Activated T-cell treated with anti-CD3 and anti-CD28 coated beads, Interleukin-2, amount 50 U/mL, for 72 hours (primary cell): ENCODE measurements at regions not wholly inside any gene's neighbourhood (a gene's known extent, or its start where the extent isn't known, plus 50 kb on each side); places are given as distances from the start of the nearest gene placed in this dataset.

Source experiments
- ATAC-seq, 2 donors: fragments of 150-1000 bp; cut with Tn5 transposase; replicated peaks in 1 of 2; 2 replicates each; pipeline ENCODE4 v1.10.0; 2021; ENCODE audit warnings: moderate library complexity in 2 of 2, mild to moderate bottlenecking in 1 of 2
- DNase-seq, 2 donors: peaks; one replicate each; pipeline ENCODE4 v3.0.0; 2021 to 2022; ENCODE audit warnings: mixed read lengths in 1 of 2
- H3K27ac Mint-ChIP-seq: one replicate; pipeline ENCODE4 v1.8.0; 2022; ENCODE audit warnings: mild to moderate bottlenecking, moderate library complexity, mixed read lengths
- H3K27me3 Mint-ChIP-seq: one replicate; pipeline ENCODE4 v1.8.0; 2022; ENCODE audit warnings: low read depth, mixed read lengths
- H3K36me3 Mint-ChIP-seq, 2 donors: one replicate each; pipeline ENCODE4 v1.8.0; 2022; ENCODE audit warnings: mixed read lengths in 2 of 2, mild to moderate bottlenecking in 1 of 2; ENCODE audit not compliant: insufficient read depth in 2 of 2
- H3K4me1 Mint-ChIP-seq: one replicate; pipeline ENCODE4 v1.8.0; 2022; ENCODE audit warnings: low read depth, mixed read lengths
- H3K4me3 Mint-ChIP-seq, 2 donors: one replicate each; pipeline ENCODE4 v1.8.0; 2022; ENCODE audit warnings: mild to moderate bottlenecking in 2 of 2, mixed read lengths in 2 of 2, moderate library complexity in 2 of 2
- H3K9me3 Mint-ChIP-seq, 2 donors: one replicate each; pipeline ENCODE4 v1.8.0; 2022; ENCODE audit warnings: mixed read lengths in 2 of 2

DNA sequence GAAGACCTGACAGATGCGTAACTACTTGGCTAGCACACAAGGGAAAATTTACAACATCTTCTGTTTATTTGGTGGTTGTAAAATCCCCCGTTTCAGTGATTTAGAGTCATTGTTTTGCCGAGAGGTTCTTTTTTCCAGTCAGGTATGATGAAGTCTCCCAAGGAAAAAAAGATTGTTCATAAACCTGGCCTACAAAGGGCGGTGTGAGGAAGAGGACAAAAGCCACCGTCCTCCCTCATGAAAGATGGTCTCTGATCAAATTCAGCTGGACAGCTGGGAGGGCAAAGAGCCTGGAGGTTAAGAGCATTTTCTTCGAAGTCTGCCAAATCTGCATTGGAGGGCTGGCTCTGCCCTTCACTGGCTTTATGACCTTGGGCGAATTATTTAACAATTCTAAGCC is 419.9 kb downstream of the HAPSTR1 start:
- no peak for ATAC-seq

DNA sequence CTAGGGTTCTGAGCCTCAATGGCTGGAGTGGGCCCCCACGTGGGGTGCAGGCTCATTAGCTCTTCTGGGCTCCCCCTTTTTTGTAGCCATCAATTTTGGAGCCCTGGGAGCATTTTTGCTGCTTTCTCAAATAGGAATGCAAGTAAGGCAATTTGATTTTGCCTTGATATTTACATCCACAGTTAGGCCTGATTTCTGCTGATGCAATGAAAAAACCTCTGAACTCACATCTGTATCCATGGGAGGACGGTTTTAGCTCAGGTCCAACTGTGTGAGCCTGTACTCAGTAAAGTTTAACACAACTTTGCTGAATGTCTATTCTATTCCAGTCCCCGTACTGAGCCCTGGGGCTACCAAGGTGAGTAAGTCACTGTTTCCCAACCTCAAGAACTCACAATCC is 425.0 kb downstream of the HAPSTR1 start:
- Mint-ChIP-seq H3K27me3 (no peaks in the 10 kb centered on the region), H3K9me3 (peaks cover 6 to 7% of the 10 kb centered on the region in 2 donors), H3K27ac (no peak overlapping the region), H3K4me3 (no peak overlapping the region), H3K4me1 (no peaks in the 10 kb centered on the region), H3K36me3 (peaks cover 0 to 2% of the 10 kb centered on the region in 2 donors)
- ATAC-seq (no peak), DNase-seq (no peak)

More for the DNA sequence above, 419.9 kb downstream of the HAPSTR1 start:
- Mint-ChIP-seq H3K36me3 (peaks cover 0 to 2% of the 10 kb centered on the region in 2 donors), H3K4me1 (no peaks in the 10 kb centered on the region), H3K27ac (no peak overlapping the region), H3K27me3 (no peaks in the 10 kb centered on the region), H3K9me3 (peaks cover 9 to 12% of the 10 kb centered on the region in 2 donors), H3K4me3 (no peak overlapping the region)
- no peak for DNase-seq

DNA sequence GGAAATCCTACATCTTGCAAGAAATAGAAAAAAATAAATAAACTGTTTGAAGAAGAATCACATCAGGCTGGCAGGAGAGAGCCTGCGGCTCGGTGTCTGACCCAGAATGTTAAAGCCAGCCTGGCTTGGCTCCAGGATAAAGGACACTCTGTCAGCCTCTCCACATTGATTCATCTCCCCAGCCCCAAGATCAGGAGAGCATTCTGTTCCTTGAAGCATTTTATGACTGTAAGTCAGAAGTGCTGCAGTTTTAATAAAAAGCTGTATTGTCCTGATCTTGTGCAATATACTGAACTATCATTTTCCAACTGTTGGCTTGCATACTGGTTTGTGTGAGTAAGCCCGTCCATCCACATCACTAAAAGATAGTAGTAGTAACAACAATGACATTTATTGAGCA is 426.6 kb downstream of the HAPSTR1 start:
- Mint-ChIP-seq H3K9me3 (peaks cover 2 to 5% of the 10 kb centered on the region in 2 donors), H3K36me3 (peaks cover 0 to 2% of the 10 kb centered on the region in 2 donors), H3K27ac (no peak overlapping the region), H3K4me1 (no peaks in the 10 kb centered on the region), H3K27me3 (no peaks in the 10 kb centered on the region), H3K4me3 (no peak overlapping the region)
- ATAC-seq (no peak), DNase-seq (no peak)

DNA sequence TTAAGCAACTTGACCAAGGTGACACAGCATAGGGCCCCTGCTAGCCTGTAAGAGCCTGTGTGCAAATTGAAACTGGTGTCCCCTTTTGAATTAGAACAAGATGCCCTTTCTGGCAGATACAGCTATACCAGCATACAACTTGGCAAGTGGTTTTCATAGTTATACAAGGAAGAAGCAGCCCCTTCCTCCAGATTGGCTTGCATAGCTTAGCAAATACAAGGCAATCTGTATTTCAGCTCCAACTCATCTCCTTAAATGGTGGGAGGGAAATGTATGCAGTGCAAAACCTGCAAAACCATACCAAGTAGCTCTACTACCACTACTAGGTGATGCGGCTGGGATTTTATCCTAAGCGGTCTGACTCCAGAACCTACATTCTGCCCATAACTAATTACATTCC is 427.1 kb downstream of the HAPSTR1 start:
- Mint-ChIP-seq H3K9me3 (peaks cover 0 to 3% of the 10 kb centered on the region in 2 donors), H3K36me3 (no peaks in the 10 kb centered on the region), H3K27ac (no peak overlapping the region), H3K27me3 (no peaks in the 10 kb centered on the region), H3K4me3 (no peak overlapping the region), H3K4me1 (no peaks in the 10 kb centered on the region)
- ATAC-seq (no peak), DNase-seq (no peak)

DNA sequence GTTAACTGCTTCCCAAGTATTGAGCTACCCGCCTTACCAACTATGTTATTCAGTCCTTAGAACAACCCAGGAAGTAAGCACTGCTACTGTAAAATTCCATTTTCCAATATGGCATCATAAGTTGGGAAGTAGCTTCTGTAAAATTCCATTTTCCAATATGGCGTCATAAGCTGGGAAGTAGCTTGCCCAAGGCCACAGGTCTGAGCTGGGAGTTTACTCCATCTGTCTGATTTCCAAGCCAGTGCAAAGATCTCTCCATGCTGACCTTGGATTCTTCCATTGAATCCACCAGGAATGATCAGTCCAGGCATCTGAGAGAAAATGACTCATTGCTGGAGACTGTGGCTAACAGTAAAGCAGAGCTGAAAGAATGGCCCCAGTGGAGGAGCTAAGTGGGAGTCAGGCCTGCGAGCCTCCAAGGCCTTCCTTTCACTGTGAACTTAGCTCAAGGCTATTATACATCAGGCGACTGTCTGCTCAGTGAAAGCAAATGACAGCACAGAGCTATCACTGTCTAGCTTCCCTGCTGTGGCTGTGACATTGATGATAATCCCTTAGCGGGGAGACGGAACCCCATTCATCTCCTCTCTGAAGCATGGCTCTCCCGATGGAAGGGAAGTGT is 430.4 kb downstream of the HAPSTR1 start:
- Mint-ChIP-seq H3K4me3 (no peak overlapping the region), H3K36me3 (no peaks in the 10 kb centered on the region), H3K27me3 (no peaks in the 10 kb centered on the region), H3K27ac (no peak overlapping the region), H3K4me1 (no peaks in the 10 kb centered on the region), H3K9me3 (peaks cover 4 to 11% of the 10 kb centered on the region in 2 donors)
- no peak for ATAC-seq
- no peak for DNase-seq

DNA sequence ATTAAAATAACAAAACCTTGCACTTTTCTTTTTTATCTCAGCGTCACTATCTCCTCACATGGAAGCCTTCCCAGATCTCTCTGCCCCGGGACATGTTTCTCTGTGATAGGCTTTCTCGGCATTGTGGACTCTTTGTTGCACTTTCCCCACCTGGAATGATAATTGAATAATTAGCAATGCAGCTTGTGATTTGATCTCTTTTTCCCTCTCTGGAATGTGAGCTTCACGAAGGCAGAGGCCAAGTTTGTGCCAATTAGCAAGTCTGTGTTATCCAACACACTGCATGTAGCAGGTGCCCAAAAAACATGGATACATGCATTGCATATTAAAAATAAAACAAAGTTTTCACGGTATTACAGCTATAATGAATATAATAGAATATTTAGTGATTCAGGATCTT is 431.2 kb downstream of the HAPSTR1 start:
- no peak for DNase-seq
- Mint-ChIP-seq H3K27ac (no peak overlapping the region), H3K9me3 (peaks cover 4 to 11% of the 10 kb centered on the region in 2 donors), H3K36me3 (no peaks in the 10 kb centered on the region), H3K4me3 (no peak overlapping the region), H3K27me3 (no peaks in the 10 kb centered on the region), H3K4me1 (no peaks in the 10 kb centered on the region)
- ATAC-seq, result no peak

DNA sequence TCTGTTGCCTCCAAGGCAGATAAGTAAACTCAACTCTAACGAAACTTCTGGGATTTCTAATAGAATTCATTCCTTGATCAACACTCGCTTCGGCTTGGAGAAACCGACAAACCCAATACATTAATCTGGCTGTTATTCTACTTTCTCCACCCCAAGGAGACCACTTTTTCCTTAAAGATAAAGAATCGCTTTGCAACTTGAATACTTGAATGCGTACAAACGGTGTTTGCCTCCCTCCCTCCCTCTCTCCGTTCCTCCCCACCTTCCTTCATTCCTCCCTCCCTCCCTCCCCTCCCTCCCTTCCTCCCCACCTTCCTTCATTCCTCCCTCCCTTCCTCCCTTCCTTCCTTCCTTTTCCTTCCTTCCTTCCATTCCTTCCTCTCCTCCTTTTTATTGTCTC is 432.6 kb downstream of the HAPSTR1 start:
- H3K36me3 Mint-ChIP-seq, result no peaks in the 10 kb centered on the region
- no peak overlapping the region for H3K4me3 Mint-ChIP-seq
- H3K4me1 Mint-ChIP-seq, result no peaks in the 10 kb centered on the region
- H3K27me3 Mint-ChIP-seq, result no peaks in the 10 kb centered on the region
- ATAC-seq (no peak), DNase-seq (no peak)
- no peak overlapping the region for H3K27ac Mint-ChIP-seq
- peaks cover 4 to 11% of the 10 kb centered on the region in 2 donors for H3K9me3 Mint-ChIP-seq

DNA sequence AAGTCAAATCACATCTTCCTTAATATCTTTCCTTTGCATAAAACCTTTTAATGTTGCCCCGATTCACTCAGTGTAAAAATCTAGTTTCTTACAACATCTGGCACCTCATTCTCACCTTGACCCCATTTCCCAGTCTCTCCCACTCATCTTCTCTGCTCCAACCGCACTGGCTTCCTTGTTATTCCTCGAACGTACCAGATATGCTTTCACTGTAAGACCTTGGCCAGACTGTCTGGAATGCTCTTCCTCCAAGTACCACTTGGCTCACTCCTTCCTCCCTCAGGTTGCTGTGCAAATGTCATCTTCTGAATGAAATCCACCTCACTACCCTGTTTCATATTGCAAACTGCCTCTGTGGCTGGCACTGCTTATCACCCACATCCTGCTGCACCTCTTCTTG is 433.6 kb downstream of the HAPSTR1 start:
- H3K9me3 Mint-ChIP-seq, result peaks cover 4 to 11% of the 10 kb centered on the region in 2 donors
- H3K4me3 Mint-ChIP-seq, result no peak overlapping the region

DNA sequence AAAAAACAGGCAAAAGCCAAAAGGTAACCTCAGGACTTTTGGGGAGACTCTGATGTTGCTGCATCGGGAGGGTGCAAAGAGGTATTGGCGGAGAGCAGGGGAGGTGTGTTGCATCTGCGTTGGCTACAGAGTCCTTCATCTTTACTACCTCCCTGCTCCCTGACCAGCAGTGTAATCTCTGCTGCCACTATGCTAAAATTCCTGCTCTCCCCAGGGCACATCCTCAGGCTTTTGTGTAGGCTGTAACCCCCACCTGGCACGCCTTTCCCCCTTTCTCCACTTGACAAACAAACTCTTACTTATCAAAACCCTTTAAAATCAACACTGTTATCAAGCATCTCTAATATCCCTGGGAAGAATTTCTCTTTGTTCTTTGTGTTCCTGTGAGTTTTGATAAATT is 435.3 kb downstream of the HAPSTR1 start:
- Mint-ChIP-seq H3K4me3 (no peak overlapping the region), H3K27ac (no peak overlapping the region), H3K36me3 (no peaks in the 10 kb centered on the region), H3K4me1 (no peaks in the 10 kb centered on the region), H3K27me3 (no peaks in the 10 kb centered on the region), H3K9me3 (peaks cover 7 to 10% of the 10 kb centered on the region in 2 donors)
- ATAC-seq (no peak), DNase-seq (no peak)

More for the DNA sequence above, 433.6 kb downstream of the HAPSTR1 start:
- no peak overlapping the region for H3K27ac Mint-ChIP-seq
- no peaks in the 10 kb centered on the region for H3K4me1 Mint-ChIP-seq
- H3K36me3 Mint-ChIP-seq, result no peaks in the 10 kb centered on the region
- no peaks in the 10 kb centered on the region for H3K27me3 Mint-ChIP-seq
- ATAC-seq, result no peak
- DNase-seq, result no peak

DNA sequence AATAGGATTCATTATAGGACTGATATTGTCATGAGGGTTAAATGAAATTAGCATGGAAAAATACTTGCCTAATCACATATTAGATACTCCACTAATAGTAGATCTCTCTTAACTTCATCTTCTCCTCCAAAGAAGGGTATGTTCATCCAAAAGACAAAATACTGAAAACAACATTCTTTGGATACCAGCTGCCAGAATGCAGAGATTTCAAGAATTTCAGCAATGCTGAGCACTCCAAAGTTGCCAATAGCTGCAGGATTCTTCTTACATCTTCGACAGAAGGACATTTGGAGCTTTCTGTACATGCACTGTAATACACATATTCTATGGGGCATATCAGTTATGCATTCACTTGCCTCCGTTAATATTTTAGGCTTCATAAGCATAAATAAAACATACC is 436.5 kb downstream of the HAPSTR1 start:
- no peaks in the 10 kb centered on the region for H3K4me1 Mint-ChIP-seq
- ATAC-seq, result no peak

DNA sequence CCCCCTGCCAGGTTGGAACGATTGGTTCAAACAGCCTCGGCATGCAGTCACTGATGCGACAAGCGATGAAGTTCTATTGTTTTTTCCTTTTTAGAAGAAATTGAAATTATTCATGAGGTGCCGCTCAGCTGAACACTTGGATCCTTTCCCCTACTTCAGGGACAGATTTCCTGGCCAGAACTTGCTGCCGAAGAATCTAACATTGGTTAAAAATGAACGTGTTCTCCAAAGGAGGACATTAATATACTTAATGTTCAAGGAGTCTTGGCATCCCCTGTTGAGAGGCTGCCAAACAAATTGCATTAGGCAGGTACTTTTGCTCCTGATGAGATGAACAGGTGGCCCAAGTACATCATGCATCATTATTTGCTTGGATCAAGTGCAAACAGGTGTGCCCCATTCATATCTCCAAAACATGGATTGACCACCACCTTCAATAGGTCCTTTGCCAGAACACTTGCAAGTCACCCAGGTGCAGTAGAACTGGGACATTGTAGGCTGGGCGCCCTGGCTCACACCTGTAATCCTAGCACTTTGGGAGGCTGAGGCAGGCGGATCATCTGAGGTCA is 437.2 kb downstream of the HAPSTR1 start:
- no peak for DNase-seq
- Mint-ChIP-seq H3K4me1 (no peaks in the 10 kb centered on the region), H3K4me3 (no peak overlapping the region), H3K27me3 (no peaks in the 10 kb centered on the region), H3K27ac (no peak overlapping the region), H3K9me3 (peaks cover 8 to 11% of the 10 kb centered on the region in 2 donors), H3K36me3 (no peaks in the 10 kb centered on the region)
- ATAC-seq, result no peak

More for the DNA sequence above, 436.5 kb downstream of the HAPSTR1 start:
- H3K9me3 Mint-ChIP-seq, result peaks cover 8 to 9% of the 10 kb centered on the region in 2 donors
- H3K4me3 Mint-ChIP-seq, result no peak overlapping the region
- no peaks in the 10 kb centered on the region for H3K27me3 Mint-ChIP-seq
- DNase-seq, result no peak
- no peak overlapping the region for H3K27ac Mint-ChIP-seq
- H3K36me3 Mint-ChIP-seq, result no peaks in the 10 kb centered on the region

DNA sequence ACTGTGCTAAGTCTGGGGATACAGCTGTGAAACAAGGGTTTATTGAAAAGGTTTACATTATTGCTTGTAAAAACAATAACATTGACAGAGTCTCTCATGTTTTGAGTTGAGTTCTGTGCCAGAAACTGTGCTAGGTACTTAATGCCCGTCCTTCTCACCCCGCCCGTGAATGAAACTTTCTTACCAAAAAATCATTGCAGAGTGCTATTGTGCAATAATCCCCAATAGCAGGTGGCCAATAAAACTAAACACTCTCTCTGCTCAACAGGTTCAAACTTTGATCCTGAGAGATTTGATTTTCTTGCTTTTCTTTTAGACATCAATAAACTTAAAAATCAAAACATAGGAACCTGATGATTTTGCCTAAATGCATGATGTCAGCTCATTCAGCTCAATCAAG is 441.6 kb downstream of the HAPSTR1 start:
- Mint-ChIP-seq H3K27me3 (no peaks in the 10 kb centered on the region), H3K9me3 (peaks cover 5 to 9% of the 10 kb centered on the region in 2 donors), H3K27ac (no peak overlapping the region), H3K4me3 (no peak overlapping the region), H3K36me3 (no peaks in the 10 kb centered on the region), H3K4me1 (no peaks in the 10 kb centered on the region)
- DNase-seq, result no peak
- no peak for ATAC-seq

DNA sequence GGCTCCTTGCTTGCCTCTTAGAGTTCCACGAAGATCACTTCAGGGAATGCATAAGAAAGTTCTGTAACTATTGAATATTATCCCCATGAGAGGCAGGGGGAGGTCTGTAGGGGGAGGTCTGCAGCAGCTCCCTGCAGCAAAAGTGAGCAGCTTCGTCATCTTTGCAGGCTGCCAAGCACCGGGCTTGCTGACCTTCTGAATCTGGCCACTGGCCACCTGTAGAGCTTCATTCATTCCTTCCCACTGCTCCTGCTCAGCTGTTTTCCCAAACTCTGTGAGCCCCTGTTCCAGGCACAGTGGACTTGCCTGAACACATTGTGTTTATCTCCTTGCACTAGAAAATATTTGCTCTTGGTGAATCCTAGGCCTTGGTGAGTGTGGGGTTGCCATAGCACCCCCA is 443.3 kb downstream of the HAPSTR1 start:
- no peak for ATAC-seq
- H3K4me1 Mint-ChIP-seq, result no peaks in the 10 kb centered on the region
- peaks cover 5 to 9% of the 10 kb centered on the region in 2 donors for H3K9me3 Mint-ChIP-seq

DNA sequence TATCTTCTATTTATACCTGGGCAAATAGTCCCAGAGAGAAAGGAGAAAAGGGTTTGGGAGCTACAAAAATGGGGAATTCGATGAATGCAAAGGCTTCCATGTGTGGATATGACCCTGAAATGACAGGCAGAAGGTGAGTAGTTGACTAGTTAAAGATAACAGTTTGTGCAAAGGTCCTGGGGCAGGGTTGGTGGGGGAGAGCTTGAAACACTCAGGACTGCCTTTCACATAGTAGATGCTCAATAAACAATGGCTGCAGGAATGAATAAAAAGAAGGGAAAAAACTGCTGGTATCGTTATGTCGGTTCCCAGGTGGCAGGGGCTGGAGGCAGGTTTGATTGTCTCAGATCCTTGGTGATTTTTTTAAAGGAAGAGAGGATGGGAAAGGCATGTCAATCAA is 445.5 kb downstream of the HAPSTR1 start:
- Mint-ChIP-seq H3K9me3 (peaks cover 5 to 7% of the 10 kb centered on the region in 2 donors), H3K4me1 (no peaks in the 10 kb centered on the region), H3K36me3 (no peaks in the 10 kb centered on the region), H3K27me3 (no peaks in the 10 kb centered on the region), H3K27ac (no peak overlapping the region), H3K4me3 (no peak overlapping the region)
- ATAC-seq (no peak), DNase-seq (no peak)

More for the DNA sequence above, 443.3 kb downstream of the HAPSTR1 start:
- Mint-ChIP-seq H3K27ac (no peak overlapping the region), H3K36me3 (no peaks in the 10 kb centered on the region), H3K27me3 (no peaks in the 10 kb centered on the region), H3K4me3 (no peak overlapping the region)
- no peak for DNase-seq
